Neural cell (in vitro differentiated cells): ENCODE measurements at regions not wholly inside any gene's neighbourhood (a gene's known extent, or its start where the extent isn't known, plus 50 kb on each side); places are given as distances from the start of the nearest gene placed in this dataset.

Experiments used
- H2AFZ ChIP-seq: fragments of 200-600, 300-800 bp; sonication (generic), shearing (Covaris generic); 2 replicates; pipeline ENCODE4 v1.6.0; 2014; ENCODE audit warnings: low read depth, mild to moderate bottlenecking, antibody characterized with exemption, low read length, moderate library complexity
- H3F3A ChIP-seq: fragments of 200-600 bp; shearing (Covaris generic); 2 replicates; pipeline ENCODE4 v1.6.1; 2016; ENCODE audit warnings: mild to moderate bottlenecking, moderate library complexity, mixed read lengths, antibody characterized with exemption, low read length; ENCODE audit not compliant: insufficient read depth, poor library complexity, severe bottlenecking
- H3K27ac ChIP-seq: fragments of 200-600, 300-800 bp; sonication (generic), shearing (Covaris generic); 2 replicates; pipeline ENCODE4 v1.5.1; 2014; ENCODE audit warnings: mild to moderate bottlenecking, low read length, moderate library complexity
- H3K27me3 ChIP-seq: fragments of 300-800, 200-600 bp; sonication (generic), shearing (Covaris generic); 2 replicates; pipeline ENCODE4 v1.6.0; 2014; ENCODE audit warnings: mild to moderate bottlenecking, low read depth, low read length, moderate library complexity; ENCODE audit not compliant: insufficient read depth
- H3K36me3 ChIP-seq: fragments of 300-800, 200-600 bp; sonication (generic), shearing (Covaris generic); 2 replicates; pipeline ENCODE4 v1.5.1; 2014; ENCODE audit warnings: mild to moderate bottlenecking, antibody characterized with exemption, low read length, moderate library complexity; ENCODE audit not compliant: insufficient read depth
- H3K4me2 ChIP-seq: fragments of 300-800, 200-600 bp; sonication (generic), shearing (Covaris generic); 2 replicates; pipeline ENCODE4 v1.6.0; 2014; ENCODE audit warnings: mild to moderate bottlenecking, low read length
- H3K4me3 ChIP-seq: fragments of 300-800, 200-600 bp; sonication (generic), shearing (Covaris generic); 2 replicates; pipeline ENCODE4 v1.5.1; 2014; ENCODE audit warnings: mild to moderate bottlenecking, low read length, moderate library complexity
- H3K79me2 ChIP-seq: fragments of 200-600 bp; shearing (Covaris generic); replicated peaks from 2 replicates; pipeline ENCODE4 v1.6.0; 2014; ENCODE audit warnings: mild to moderate bottlenecking, low read length, moderate library complexity; ENCODE audit not compliant: insufficient read depth
- H3K9ac ChIP-seq: fragments of 300-800, 200-600 bp; sonication (generic), shearing (Covaris generic); 2 replicates; pipeline ENCODE4 v1.6.1; 2016; ENCODE audit warnings: mild to moderate bottlenecking, low read length, mixed read lengths
- H3K9me2 ChIP-seq: fragments of 200-600 bp; shearing (Covaris generic); 2 replicates; pipeline ENCODE4 v1.6.1; 2016; ENCODE audit warnings: mild to moderate bottlenecking, low read length, mixed read lengths; ENCODE audit not compliant: insufficient read depth
- H3K9me3 ChIP-seq: fragments of 200-600, 300-800 bp; sonication (generic), shearing (Covaris generic); 2 replicates; pipeline ENCODE4 v1.6.1; 2016; ENCODE audit warnings: mild to moderate bottlenecking, mixed run types, low read length, moderate library complexity, mixed read lengths
- H4K20me1 ChIP-seq: fragments of 200-600 bp; shearing (Covaris generic); 2 replicates; pipeline ENCODE4 v1.6.1; 2016; ENCODE audit warnings: mild to moderate bottlenecking, mixed run types; ENCODE audit not compliant: insufficient read depth
- EP300 ChIP-seq: fragments of 450-650 bp; conservative IDR thresholded peaks from 2 replicates; pipeline ENCODE4 v1.6.1; 2014; ENCODE audit warnings: antibody characterized with exemption, mild to moderate bottlenecking, moderate library complexity; ENCODE audit not compliant: poor library complexity, severe bottlenecking
- EZH2 ChIP-seq: fragments of 200-600, 300-800 bp; shearing (Covaris generic), sonication (generic); IDR thresholded peaks from 2 replicates; pipeline ENCODE4 v1.6.1; 2014; ENCODE audit warnings: antibody characterized with exemption, low read length, borderline replicate concordance, mild to moderate bottlenecking; ENCODE audit not compliant: insufficient read depth, poor library complexity, severe bottlenecking
- MXI1 ChIP-seq: fragments of 450-650 bp; conservative IDR thresholded peaks from 2 replicates; pipeline ENCODE4 v1.6.1; 2014; ENCODE audit warnings: antibody characterized with exemption, mild to moderate bottlenecking; ENCODE audit not compliant: poor library complexity, severe bottlenecking
- POLR2AphosphoS5 ChIP-seq: IDR thresholded peaks from 2 replicates; pipeline ENCODE4 v1.6.1; 2012
- RAD21 ChIP-seq: fragments of 450-650 bp; conservative IDR thresholded peaks from 2 replicates; pipeline ENCODE4 v1.6.1; 2014; ENCODE audit warnings: antibody characterized with exemption, mild to moderate bottlenecking, moderate library complexity
- REST ChIP-seq: IDR thresholded peaks from 2 replicates; pipeline ENCODE4 v1.6.1; 2012; ENCODE audit warnings: borderline replicate concordance
- SMC3 ChIP-seq: fragments of 450-650 bp; conservative IDR thresholded peaks from 2 replicates; pipeline ENCODE4 v1.6.1; 2014; ENCODE audit warnings: antibody characterized with exemption, mild to moderate bottlenecking, moderate library complexity; ENCODE audit not compliant: poor library complexity
- TAF1 ChIP-seq: IDR thresholded peaks from 2 replicates; pipeline ENCODE4 v1.6.1; 2012; ENCODE audit warnings: low read depth
- TF ChIP-seq, protein P1 (sequence below): fragments of 450-650 bp; IDR thresholded peaks from 2 replicates; pipeline ENCODE4 v1.5.1; 2014; ENCODE audit warnings: antibody characterized with exemption, mild to moderate bottlenecking, moderate library complexity; ENCODE audit not compliant: poor library complexity, severe bottlenecking

GRCh38 chr2:199148076-199148845 lies 309.5 kb downstream of the SATB2 start:
- no peaks in the 10 kb centered on the region for H3K27me3 ChIP-seq
- no peaks in the 10 kb centered on the region for H3K9me2 ChIP-seq
- H2AFZ ChIP-seq = no peak overlapping the region
- no peak overlapping the region for H3K27ac ChIP-seq
- no peak overlapping the region for H3K4me2 ChIP-seq
- no peaks in the 10 kb centered on the region for H3K79me2 ChIP-seq
- H3F3A ChIP-seq = no peaks in the 10 kb centered on the region
- no peak for TF ChIP-seq MXI1
- no peak for TF ChIP-seq SMC3
- TF ChIP-seq EP300 = no peak
- TF ChIP-seq TAF1 = no peak
- TF ChIP-seq POLR2AphosphoS5 = no peak
- H3K9ac ChIP-seq = no peak overlapping the region
- H3K4me3 ChIP-seq = no peak overlapping the region
- H4K20me1 ChIP-seq = no peaks in the 10 kb centered on the region
- H3K36me3 ChIP-seq = no peaks in the 10 kb centered on the region
- H3K9me3 ChIP-seq = no peaks in the 10 kb centered on the region

GRCh38 chr2:199147216-199147615 lies 310.5 kb downstream of the SATB2 start:
- H3K79me2 ChIP-seq = no peaks in the 10 kb centered on the region
- H3K36me3 ChIP-seq = no peaks in the 10 kb centered on the region
- H3K4me3 ChIP-seq = no peak overlapping the region
- H3K27me3 ChIP-seq = no peaks in the 10 kb centered on the region
- TF ChIP-seq EZH2 (no peak), REST (no peak), MXI1 (no peak), POLR2AphosphoS5 (no peak), TAF1 (no peak), SMC3 (no peak), EP300 (no peak), RAD21 (no peak)
- TF ChIP-seq, protein P1, sequence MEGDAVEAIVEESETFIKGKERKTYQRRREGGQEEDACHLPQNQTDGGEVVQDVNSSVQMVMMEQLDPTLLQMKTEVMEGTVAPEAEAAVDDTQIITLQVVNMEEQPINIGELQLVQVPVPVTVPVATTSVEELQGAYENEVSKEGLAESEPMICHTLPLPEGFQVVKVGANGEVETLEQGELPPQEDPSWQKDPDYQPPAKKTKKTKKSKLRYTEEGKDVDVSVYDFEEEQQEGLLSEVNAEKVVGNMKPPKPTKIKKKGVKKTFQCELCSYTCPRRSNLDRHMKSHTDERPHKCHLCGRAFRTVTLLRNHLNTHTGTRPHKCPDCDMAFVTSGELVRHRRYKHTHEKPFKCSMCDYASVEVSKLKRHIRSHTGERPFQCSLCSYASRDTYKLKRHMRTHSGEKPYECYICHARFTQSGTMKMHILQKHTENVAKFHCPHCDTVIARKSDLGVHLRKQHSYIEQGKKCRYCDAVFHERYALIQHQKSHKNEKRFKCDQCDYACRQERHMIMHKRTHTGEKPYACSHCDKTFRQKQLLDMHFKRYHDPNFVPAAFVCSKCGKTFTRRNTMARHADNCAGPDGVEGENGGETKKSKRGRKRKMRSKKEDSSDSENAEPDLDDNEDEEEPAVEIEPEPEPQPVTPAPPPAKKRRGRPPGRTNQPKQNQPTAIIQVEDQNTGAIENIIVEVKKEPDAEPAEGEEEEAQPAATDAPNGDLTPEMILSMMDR = no peak
- H3K9ac ChIP-seq = no peak overlapping the region
- H3K9me3 ChIP-seq = no peaks in the 10 kb centered on the region
- no peak overlapping the region for H3K4me2 ChIP-seq
- no peaks in the 10 kb centered on the region for H4K20me1 ChIP-seq
- no peaks in the 10 kb centered on the region for H3K9me2 ChIP-seq
- no peak overlapping the region for H2AFZ ChIP-seq
- H3F3A ChIP-seq = no peaks in the 10 kb centered on the region
- H3K27ac ChIP-seq = no peak overlapping the region

DNA sequence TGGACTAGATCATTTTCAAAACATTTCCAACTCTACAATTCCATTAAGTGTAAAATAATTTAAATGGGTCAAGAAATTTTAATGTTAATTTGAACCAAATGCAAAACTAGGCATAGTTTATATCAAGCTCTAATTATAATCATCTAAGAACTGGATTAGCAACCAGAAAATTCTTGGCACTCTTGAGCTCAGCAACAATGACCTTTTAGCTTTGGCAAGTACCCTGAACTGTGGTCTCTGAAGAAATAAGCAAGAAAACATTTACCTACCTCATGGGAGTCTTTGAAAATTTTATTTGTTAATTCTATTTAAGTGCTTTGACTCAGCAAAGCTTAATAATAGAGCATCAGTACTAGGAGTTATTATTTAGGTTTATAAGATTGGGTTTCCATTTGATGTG lies 313.2 kb downstream of the SATB2 start:
- Histone ChIP-seq H3K9me3 (no peaks in the 10 kb centered on the region), H2AFZ (no peak overlapping the region), H3K4me3 (no peak overlapping the region), H3K9me2 (no peaks in the 10 kb centered on the region), H3K27ac (no peak overlapping the region), H3K36me3 (no peaks in the 10 kb centered on the region), H3K79me2 (no peaks in the 10 kb centered on the region), H3K27me3 (no peaks in the 10 kb centered on the region), H3K9ac (no peak overlapping the region), H3F3A (no peaks in the 10 kb centered on the region), H4K20me1 (no peaks in the 10 kb centered on the region), H3K4me2 (no peak overlapping the region)
- TF ChIP-seq MXI1 = no peak
- TF ChIP-seq POLR2AphosphoS5 = no peak
- TF ChIP-seq RAD21 = no peak
- no peak for TF ChIP-seq REST
- TF ChIP-seq TAF1 = no peak
- TF ChIP-seq, protein P1 = no peak
- no peak for TF ChIP-seq EZH2
- no peak for TF ChIP-seq EP300
- no peak for TF ChIP-seq SMC3
